SK-MEL-5 (cell line): ENCODE measurements at regions not wholly inside any gene's neighbourhood (a gene's known extent, or its start where the extent isn't known, plus 50 kb on each side); places are given as distances from the start of the nearest gene placed in this dataset.
A peak's percentile ranks its signal among the peaks of the same experiment; 100 is the strongest.

Experiments
- DNase-seq: peaks from one replicate; pipeline ENCODE4 v3.0.0-alpha.2; 2016; ENCODE audit warnings: low read depth, low spot score
- in situ Hi-C: cut with HindIII; loops from 2 replicates; pipeline ENCODE4 v1.10.0; 2016; ENCODE audit warnings: low sequenced_read_pairs, high pct_unique_total_duplicates, low pct_unique_long_range_greater_than_20kb

GRCh38 chr4:137649711-137650450, 117.6 kb upstream of the PCDH18 start:
- DNase-seq, result no peak
- in situ Hi-C loops, result no loop called here

- in situ Hi-C loops, result no loop called here
- peak; percentile 43 for DNase-seq
These were observed 116.2 kb upstream of the PCDH18 start for GRCh38 chr4:137648531-137648930.

DNA sequence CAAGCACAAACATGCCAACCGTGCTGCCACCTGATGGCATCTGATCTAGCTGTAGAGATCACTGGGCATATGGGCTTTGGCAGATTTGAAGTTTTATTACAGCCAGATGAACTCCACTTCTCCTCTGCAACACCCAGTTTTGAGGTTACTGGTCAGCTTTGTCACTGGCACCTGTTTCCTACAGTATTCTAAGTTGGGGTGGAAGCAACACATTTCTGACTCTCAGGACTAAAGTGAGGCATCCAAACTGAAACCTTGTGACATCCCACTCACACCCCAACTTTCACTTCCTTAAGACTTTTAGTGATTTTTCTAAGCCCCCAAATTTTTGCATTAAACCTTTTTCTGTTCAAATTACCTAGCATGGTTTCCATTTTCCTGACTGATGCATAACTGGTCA, 115.1 kb upstream of the PCDH18 start:
- DNase-seq, result no peak
- in situ Hi-C loops, result no loop called here

- DNase-seq, result no peak
- in situ Hi-C loops, result no loop called here
These were observed 111.9 kb upstream of the PCDH18 start for GRCh38 chr4:137644201-137644600.

GRCh38 chr4:137641544-137641943, 109.2 kb upstream of the PCDH18 start:
- DNase-seq, result no peak
- in situ Hi-C loops, result no loop called here

DNA sequence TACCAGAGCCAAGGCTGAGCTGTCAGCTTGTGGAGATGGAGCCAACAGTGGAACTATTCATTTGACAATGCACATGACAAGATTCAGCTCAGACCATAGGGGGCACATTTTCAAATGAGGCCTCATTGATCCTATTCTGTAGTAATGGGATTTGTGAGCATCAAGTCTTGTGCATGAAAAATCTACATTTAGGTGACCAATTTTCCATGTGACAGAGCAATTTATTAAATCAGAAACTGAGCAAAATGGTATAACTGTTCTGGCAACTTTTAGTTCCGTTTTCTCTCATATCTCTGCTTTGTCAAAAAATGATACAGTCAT, 108.5 kb upstream of the PCDH18 start:
- no peak for DNase-seq
- in situ Hi-C loops, result no loop called here

DNA sequence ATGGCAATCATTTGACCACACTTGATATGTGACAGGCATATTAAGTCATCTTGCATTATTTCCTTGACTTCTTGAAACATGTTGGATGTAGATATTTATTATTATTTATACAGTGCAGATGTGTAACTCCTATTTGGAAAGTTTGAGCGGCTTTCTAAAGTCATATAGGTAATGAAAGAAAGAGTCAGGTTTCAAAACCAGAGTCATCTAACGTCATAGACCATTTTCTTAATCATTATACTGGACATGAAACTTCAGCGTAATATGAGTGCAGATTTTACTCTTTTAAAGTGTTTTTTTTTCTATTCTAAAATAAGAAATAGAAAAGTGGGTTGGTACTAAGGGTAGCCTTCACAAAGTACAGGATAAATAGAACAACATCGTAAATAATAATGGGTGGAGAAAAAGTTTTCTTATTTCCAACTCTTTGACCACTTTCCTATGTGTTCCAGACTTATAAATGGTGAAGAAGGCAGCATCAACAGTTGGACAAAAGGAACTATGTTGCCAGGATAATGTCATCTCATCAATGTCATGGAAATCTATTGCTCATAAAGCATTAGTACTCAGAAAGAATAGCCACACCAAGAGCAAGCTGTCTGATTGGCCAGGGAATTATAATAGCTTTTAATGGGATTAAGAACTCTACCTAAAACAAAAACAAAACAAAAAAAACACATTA, 108.0 kb upstream of the PCDH18 start:
- DNase-seq, result no peak
- in situ Hi-C loops, result no loop called here

DNA sequence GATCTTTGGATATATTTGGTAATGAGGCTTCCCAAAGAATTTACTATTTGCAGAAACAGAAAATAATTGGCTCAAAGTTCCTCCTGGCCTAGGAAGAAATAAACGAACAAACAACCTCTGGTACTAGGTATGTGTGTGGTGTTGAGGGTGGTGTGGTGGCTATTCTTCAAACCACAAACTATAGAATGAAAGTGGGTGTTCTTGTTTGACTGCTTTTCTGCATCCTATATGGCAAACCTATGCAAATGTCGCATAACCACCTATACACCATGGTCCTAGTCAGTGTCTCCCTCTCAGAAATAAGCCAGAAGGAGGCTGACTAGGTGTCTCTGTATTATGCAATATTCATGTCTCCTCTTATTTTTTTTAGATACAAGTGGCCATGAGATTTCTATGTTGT, 106.6 kb upstream of the PCDH18 start:
- DNase-seq, result no peak
- in situ Hi-C loops, result no loop called here

GRCh38 chr4:137635601-137636000, 103.3 kb upstream of the PCDH18 start:
- in situ Hi-C loops, result no loop called here

DNA sequence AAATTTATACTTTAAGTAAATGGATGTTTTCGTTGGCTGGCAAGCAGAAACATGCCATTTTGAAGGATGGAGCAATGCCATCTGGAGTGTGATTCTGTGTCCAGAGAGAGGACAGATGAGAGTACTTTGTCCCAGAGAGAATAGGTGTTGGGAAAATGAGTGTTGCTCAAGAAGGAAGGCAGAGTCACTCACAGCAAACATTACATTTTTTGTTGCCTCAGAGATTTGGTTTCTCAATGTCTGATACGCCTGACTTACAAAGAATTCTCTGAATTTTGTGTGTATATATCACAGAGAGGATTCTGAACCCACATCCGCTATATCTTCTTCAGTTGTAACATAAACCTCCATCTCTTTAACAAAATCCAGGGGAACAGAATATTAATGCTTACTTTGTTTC, 102.8 kb upstream of the PCDH18 start:
- DNase-seq, result no peak
- in situ Hi-C loops, result no loop called here

More at GRCh38 chr4:137635601-137636000, 103.3 kb upstream of the PCDH18 start:
- peak; percentile 59 for DNase-seq

DNA sequence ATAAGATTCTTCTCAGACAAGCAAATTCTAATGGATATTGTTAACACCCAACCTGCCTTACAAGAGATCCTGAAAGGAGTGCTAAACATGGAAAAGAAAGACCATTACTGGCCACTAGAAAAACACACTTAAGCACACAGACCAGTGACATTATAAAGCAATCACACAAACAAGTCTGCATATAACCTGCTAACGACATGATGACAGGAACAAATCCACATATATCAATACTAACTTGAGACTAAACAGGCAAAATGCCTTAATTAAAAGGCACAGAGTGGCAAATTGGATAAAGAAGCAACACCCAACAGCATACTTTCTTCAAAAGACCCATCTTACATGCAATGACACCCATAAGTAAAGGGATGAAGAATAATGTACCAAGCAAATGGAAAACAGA, 100.5 kb upstream of the PCDH18 start:
- no peak for DNase-seq
- in situ Hi-C loops, result no loop called here

DNA sequence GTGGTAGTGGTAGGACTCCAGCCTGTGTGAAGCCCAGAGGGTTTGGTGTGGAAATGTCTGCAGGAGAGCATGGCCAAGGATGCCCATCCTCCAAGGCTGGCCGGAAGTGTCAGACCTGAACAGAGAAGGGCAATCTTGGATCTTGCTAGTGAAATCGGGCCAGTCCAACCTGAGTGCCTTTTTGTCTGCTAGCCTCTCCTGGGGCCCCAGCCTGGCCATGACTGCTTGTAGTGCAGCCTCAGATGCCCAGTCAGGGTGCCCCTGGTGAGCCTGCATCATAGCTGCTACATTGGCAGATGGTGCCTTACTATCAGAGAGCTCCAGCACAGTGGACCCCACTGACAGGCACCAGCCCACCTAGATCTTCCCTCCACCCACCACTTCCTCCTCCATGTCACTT, 99.3 kb upstream of the PCDH18 start:
- in situ Hi-C loops, result no loop called here
- DNase-seq, result no peak

DNA sequence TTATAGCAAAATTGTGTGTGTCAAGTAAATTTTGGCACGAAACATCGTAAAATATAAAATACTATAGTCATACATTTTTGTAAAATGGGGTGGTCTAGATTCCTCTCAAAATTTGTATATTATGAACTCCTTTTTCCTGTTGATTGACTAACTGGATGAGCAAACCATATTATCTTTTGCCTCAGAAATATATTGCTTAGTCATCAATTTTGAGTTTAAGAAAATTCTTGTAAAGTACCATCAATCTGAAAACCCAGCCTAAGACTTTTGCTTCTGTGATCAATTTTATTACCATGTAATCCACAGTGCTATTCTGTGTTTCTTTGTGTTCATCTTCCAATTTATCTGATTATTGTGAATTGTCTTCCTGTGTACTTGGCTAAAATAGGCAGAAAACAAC, 98.0 kb upstream of the PCDH18 start:
- no peak for DNase-seq
- in situ Hi-C loops, result no loop called here

GRCh38 chr4:137627739-137628460, 95.6 kb upstream of the PCDH18 start:
- no peak for DNase-seq
- in situ Hi-C loops, result no loop called here

DNA sequence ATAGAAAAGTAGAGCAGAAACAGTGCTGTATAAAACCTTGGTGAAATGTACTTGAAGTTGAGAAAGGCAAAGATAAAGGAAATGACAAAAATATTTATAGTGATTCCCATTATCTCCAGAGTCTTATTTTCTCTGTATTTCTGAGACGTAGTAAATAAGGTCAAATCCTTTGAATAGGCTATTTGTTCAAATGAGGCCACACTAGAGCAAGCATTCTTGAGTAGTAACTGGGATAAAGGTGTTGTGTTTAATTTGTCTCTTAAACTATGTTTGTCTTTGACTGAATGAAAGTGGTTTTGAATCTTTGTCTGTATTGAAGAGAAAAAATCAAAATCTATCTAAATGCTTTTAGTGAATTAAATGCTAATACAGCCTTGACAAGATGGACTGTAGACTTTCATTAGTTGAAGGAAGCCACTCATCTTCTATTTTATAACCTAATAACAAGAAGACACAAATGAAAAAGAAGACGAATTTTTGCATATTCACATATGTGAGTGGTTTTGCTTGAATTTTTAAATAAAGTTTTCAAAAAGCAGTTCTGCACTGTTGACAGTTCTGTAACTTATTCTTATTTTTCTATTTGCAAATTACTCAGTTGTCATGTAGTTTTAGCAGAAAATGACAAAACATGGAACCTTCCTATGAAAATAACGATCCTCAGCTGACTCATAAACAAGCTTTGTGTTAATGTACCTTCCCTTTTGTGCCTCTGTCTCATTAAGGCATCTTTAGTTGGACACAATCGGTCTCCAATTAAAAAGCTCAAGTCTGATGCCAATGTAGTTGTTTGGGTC, 94.8 kb upstream of the PCDH18 start:
- in situ Hi-C loops, result no loop called here
- DNase-seq, result no peak

DNA sequence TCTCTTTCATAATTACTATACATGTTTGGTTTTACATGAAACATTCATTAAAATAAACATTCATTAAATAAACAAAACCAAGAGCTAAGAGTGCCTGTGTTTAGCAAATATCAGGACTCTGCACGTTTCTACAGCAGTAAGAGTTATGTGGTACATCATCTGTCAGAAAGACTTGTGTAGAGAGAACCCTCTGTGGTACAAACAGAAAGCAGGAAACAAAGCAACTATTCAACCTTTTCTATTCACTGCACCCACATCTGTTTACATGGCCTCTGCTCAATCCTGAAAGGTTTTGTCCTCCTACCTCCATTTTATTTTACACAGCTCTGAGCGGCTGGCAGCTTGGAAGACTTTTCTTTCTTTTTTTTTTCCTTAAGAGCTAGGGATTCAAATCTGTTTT, 90.7 kb upstream of the PCDH18 start:
- in situ Hi-C loops, result no loop called here
- peak; percentile 69 for DNase-seq

DNA sequence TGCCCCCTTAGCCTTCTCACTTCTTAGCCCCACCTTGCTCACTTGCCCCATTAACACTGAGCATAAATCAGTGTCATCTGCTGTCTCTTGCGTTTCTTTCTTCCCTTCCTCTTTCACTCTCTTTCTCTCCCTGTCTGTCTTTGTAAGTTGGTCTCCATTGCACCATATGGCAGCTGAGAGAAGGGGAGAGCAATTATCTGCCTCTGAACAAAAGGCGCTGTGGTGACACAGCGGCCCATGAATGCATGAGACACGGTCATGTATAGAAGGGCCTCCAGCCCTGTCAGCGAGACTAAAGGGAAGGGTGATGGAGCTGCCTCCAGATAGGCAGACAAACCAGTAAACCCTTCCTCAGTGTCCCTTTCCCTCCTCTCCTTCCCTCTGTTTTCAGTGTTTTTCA, 88.8 kb upstream of the PCDH18 start:
- no peak for DNase-seq

GRCh38 chr4:137614491-137614890, 82.2 kb upstream of the PCDH18 start:
- DNase-seq, result no peak
- in situ Hi-C loops, result no loop called here

More for the DNA sequence above, 88.8 kb upstream of the PCDH18 start:
- in situ Hi-C loops, result no loop called here
